AG10803 (cell line): ENCODE measurements at regions not wholly inside any gene's neighbourhood (a gene's known extent, or its start where the extent isn't known, plus 50 kb on each side); places are given as distances from the start of the nearest gene placed in this dataset.

Experiments used
- DNase-seq: peaks from one replicate; pipeline ENCODE4 v3.0.0; 2010; ENCODE audit warnings: low read depth
- H3K4me3 ChIP-seq: 2 replicates; pipeline ENCODE4 v1.5.1; 2011; ENCODE audit warnings: mild to moderate bottlenecking, low read length, control low read depth
- TF ChIP-seq, protein P1 (sequence below): conservative IDR thresholded peaks from 2 replicates; pipeline ENCODE4 v1.5.1; 2011; ENCODE audit warnings: mild to moderate bottlenecking, low read length, control low read depth, inconsistent platforms

DNA sequence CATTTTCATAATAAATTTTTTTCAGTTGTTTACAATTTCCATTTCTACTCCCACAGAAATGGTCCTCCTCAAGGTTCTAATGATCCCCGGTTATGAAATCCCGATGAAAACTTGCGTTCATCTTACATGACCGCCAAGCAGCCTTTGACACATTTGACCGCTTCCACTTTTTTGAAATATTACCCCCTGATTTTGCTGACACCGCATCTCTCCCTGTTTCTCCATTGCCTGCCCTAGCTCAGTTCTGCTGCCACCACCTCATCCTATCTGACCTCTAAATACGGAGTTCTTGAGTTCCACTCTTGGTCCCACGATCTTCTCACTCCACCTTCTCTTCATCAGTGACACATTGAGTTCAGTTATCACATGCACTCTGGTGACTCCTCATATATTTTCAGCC is 74.1 kb downstream of the SLC35B3 start:
- DNase-seq: no peak
- no peak overlapping the region for H3K4me3 ChIP-seq
- TF ChIP-seq, protein P1, sequence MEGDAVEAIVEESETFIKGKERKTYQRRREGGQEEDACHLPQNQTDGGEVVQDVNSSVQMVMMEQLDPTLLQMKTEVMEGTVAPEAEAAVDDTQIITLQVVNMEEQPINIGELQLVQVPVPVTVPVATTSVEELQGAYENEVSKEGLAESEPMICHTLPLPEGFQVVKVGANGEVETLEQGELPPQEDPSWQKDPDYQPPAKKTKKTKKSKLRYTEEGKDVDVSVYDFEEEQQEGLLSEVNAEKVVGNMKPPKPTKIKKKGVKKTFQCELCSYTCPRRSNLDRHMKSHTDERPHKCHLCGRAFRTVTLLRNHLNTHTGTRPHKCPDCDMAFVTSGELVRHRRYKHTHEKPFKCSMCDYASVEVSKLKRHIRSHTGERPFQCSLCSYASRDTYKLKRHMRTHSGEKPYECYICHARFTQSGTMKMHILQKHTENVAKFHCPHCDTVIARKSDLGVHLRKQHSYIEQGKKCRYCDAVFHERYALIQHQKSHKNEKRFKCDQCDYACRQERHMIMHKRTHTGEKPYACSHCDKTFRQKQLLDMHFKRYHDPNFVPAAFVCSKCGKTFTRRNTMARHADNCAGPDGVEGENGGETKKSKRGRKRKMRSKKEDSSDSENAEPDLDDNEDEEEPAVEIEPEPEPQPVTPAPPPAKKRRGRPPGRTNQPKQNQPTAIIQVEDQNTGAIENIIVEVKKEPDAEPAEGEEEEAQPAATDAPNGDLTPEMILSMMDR: no peak

DNA sequence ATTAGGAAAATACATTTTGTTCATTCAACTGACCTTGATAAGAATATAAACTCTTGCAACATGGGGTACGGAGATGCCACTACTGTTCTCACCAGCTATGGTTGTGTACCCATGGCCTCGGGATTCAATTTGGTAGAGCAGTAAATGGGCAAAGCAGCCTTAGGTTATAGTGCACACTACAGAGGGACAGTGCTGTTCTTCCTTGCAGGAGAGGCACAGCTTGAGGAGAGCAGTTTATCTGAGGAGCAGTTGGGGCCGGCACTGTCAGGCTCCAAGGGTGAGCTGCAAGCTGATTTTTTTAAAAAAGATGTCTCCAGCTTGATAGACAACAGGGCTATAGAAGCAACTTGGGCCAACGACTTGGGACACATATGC is 82.4 kb downstream of the SLC35B3 start:
- H3K4me3 ChIP-seq: no peak overlapping the region
- DNase-seq: no peak
- TF ChIP-seq, protein P1: no peak

DNA sequence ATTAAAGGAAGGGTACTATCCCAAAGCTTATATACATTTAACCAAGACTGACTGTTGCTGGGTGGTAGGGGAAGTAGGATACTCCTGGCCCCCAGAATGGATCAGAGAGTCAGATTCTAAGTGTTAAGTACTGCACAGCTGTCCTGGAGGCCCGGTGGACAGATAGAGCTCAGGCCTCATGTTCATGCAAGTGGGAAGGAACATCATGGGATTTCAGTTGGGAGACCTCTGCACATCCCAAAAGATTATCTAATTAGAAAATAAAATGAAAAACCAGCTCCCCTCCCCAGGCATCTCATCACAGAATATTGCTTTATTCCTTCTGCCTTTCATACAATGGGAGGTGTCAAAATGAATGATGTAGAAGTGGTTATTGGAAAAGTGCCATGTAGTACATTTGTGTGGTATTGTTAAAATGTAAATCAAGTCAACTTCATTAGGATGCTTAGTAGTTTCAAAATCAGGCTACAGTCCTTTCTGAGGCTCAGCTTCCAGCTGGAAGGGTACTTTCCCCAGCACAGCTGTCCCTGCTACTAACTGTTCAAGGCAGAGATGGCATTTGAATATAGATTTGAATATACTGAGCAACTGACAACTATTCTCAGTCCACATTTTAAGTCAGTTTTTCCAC is 82.9 kb downstream of the SLC35B3 start:
- TF ChIP-seq, protein P1: no peak
- H3K4me3 ChIP-seq: no peak overlapping the region
- DNase-seq: no peak

DNA sequence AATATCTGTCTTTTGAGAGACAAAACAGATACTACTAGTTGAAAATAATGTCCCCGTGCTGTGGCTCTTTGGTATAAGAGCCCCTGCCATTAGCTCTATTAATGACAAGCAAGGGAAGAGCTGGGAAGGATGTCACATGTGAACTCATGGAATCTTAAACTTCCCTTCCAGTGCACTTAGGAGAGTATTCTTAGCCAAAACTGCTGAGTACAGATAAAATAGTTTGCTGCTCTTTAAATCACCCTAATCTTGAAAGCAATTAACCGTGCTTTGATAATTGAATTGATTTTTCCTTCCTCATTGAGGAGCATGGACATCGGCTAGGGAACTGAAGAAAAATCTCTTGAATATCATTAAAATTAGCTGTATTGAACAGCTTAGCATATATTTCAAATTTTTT is 91.7 kb downstream of the SLC35B3 start:
- DNase-seq: no peak
- no peak overlapping the region for H3K4me3 ChIP-seq
- TF ChIP-seq, protein P1: no peak

DNA sequence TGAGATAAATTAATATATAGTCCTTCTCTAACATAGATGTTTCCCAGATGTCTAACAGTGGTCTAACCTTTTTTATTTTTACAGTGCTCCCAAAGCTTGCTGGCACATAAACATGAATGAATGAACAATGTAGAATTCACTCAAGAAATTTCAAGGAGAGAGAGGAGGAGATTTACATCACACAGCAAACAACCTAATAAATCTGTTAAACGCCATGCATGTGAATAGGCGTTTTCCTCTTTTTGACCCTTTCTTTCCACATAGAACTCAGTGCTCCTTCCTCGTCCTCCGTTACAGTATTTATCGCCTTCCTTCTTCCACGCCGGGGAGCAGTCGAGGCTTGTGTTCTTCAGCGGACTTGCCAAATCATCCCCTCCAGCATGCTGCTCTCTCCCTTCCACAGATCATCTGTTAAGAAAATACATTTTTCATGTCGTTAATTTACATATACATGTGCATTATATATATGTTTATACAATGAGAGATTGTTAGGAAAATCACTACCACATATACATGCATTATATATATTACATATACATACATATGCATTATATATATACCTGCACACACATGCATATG is 93.0 kb downstream of the SLC35B3 start:
- DNase-seq: no peak

DNA sequence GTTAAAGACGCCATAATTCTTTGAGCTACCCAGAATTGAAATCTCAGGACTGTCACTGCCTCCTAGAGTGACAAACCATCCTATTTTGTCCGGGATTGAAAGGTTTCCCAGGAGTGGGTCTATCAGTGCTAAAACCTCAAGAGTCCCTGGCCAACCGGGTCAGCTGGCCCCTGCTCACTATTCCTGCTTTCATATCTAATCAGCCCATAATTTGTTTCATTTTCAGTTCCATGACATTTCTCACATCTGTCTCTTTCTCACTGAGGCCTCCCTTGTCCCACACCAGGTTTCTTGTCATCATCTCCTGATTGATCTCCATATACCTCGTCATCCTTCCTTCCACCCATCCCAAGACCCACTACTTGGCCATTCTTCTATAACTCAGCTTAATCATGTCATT is 98.2 kb downstream of the SLC35B3 start:
- no peak overlapping the region for H3K4me3 ChIP-seq
- no peak for DNase-seq
- TF ChIP-seq, protein P1: no peak

More for the DNA sequence above, 93.0 kb downstream of the SLC35B3 start:
- TF ChIP-seq, protein P1: no peak
- H3K4me3 ChIP-seq: no peak overlapping the region

DNA sequence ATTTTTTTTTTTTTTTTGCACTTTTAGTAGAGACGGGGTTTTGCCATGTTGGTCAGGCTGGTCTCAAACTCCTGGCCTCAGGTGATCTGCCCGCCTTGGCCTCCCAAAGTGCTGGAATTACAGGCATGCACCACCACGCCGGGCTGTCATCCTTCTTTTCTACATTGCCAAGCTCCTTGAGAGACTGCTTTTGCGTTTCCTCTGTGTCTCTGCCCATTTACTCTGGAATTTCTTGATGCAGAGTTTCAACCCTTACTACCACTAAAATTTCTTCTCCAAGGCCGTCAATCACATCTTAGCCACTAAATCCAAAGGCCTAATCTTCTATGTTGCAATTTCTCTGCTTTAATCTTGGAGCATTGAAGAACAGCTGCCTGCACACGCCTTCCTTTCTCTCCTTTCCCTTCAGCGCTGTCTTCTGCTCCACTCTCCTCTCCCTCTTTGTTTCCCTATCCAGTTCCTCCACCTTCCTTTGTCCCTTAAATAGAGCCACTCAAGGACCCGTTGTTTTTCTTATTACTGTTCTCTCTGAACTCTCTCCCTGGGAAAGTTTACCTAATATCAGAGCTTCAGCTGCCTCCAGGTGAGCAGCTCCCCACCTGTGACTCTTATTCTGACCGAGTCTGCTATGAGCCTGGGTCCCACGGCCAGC is 98.8 kb downstream of the SLC35B3 start:
- H3K4me3 ChIP-seq: no peak overlapping the region
- no peak for DNase-seq
- TF ChIP-seq, protein P1: no peak
